BE2C (cell line): ENCODE measurements at regions not wholly inside any gene's neighbourhood (a gene's known extent, or its start where the extent isn't known, plus 50 kb on each side); places are given as distances from the start of the nearest gene placed in this dataset.
"Not testable (repeated sequence)": the region's sequence is repeated elsewhere in the genome, so short reads cannot be mapped to it uniquely, and the experiment has no call there.

ENCODE experiments used
- DNase-seq: peaks from one replicate; pipeline ENCODE4 v3.0.0-alpha.2; 2020
- H3K27me3 ChIP-seq: fragments of 250-450 bp; sonication (Bioruptor Pico); 2 replicates; pipeline ENCODE4 v1.5.1; 2020; ENCODE audit warnings: mild to moderate bottlenecking
- H3K36me3 ChIP-seq: fragments of 250-450 bp; sonication (Bioruptor Pico); 2 replicates; pipeline ENCODE4 v1.5.1; 2020; ENCODE audit warnings: mild to moderate bottlenecking
- H3K4me1 ChIP-seq: fragments of 250-450 bp; sonication (Bioruptor Pico); 2 replicates; pipeline ENCODE4 v1.5.1; 2020
- H3K4me3 ChIP-seq: 2 replicates; pipeline ENCODE4 v1.5.1; 2011; ENCODE audit warnings: low read depth, low read length
- H3K9me3 ChIP-seq: fragments of 250-450 bp; sonication (Bioruptor Pico); 2 replicates; pipeline ENCODE4 v1.5.1; 2020
- CTCF ChIP-seq: IDR thresholded peaks from 2 replicates; pipeline ENCODE4 v1.5.1; 2012; ENCODE audit warnings: mild to moderate bottlenecking, low read depth, low read length

GRCh38 chr16:85242140-85242539 is 129.9 kb upstream of the CIBAR2 start:
- no peaks in the 10 kb centered on the region; the same call in none of the 2 replicates for H3K36me3 ChIP-seq
- H3K9me3 ChIP-seq = no peaks in the 10 kb centered on the region
- H3K27me3 ChIP-seq = no peaks in the 10 kb centered on the region
- peaks cover 37% of the 10 kb centered on the region for H3K4me1 ChIP-seq
- no peak overlapping the region for H3K4me3 ChIP-seq
- no peak for TF ChIP-seq CTCF
- no peak for DNase-seq

- Histone ChIP-seq H3K4me1 (peaks cover 49% of the 10 kb centered on the region), H3K9me3 (no peaks in the 10 kb centered on the region), H3K36me3 (no peaks in the 10 kb centered on the region; the same call in none of the 2 replicates), H3K27me3 (no peaks in the 10 kb centered on the region), H3K4me3 (no peak overlapping the region)
- no peak for TF ChIP-seq CTCF
- no peak for DNase-seq
These were observed 131.0 kb upstream of the CIBAR2 start for GRCh38 chr16:85243308-85243707.

GRCh38 chr16:85244452-85244851 is 132.2 kb upstream of the CIBAR2 start:
- DNase-seq, H3K27me3 ChIP-seq, H3K9me3 ChIP-seq, H3K36me3 ChIP-seq, H3K4me3 ChIP-seq: not testable (repeated sequence)
- peaks cover 56% of the 10 kb centered on the region for H3K4me1 ChIP-seq

- TF ChIP-seq CTCF = peak; percentile 95
- no peak overlapping the region for H3K4me3 ChIP-seq
- no peaks in the 10 kb centered on the region for H3K27me3 ChIP-seq
- DNase-seq = peak; percentile 76
- no peaks in the 10 kb centered on the region for H3K9me3 ChIP-seq
- no peaks in the 10 kb centered on the region; the same call in none of the 2 replicates for H3K36me3 ChIP-seq
- H3K4me1 ChIP-seq = peaks cover 56% of the 10 kb centered on the region
These were observed 133.3 kb upstream of the CIBAR2 start for GRCh38 chr16:85245307-85246172.

GRCh38 chr16:85246473-85246872 is 134.2 kb upstream of the CIBAR2 start:
- Histone ChIP-seq H3K4me1 (peaks cover 48% of the 10 kb centered on the region), H3K27me3 (no peaks in the 10 kb centered on the region), H3K36me3 (peaks cover 3% of the 10 kb centered on the region), H3K4me3 (no peak overlapping the region), H3K9me3 (no peaks in the 10 kb centered on the region)
- peak; percentile 68 for DNase-seq
- no peak for TF ChIP-seq CTCF

GRCh38 chr16:85246973-85247372 is 134.7 kb upstream of the CIBAR2 start:
- peaks cover 6% of the 10 kb centered on the region for H3K36me3 ChIP-seq
- no peak overlapping the region for H3K4me3 ChIP-seq
- no peaks in the 10 kb centered on the region for H3K27me3 ChIP-seq
- TF ChIP-seq CTCF = no peak
- H3K4me1 ChIP-seq = peaks cover 47% of the 10 kb centered on the region
- no peaks in the 10 kb centered on the region for H3K9me3 ChIP-seq
- peak; percentile 16 for DNase-seq
